ENCODE measurements at regions not wholly inside any gene's neighbourhood (a gene's known extent, or its start where the extent isn't known, plus 50 kb on each side); places are given as distances from the start of the nearest gene placed in this dataset.
"Not testable (repeated sequence)": the region's sequence is repeated elsewhere in the genome, so short reads cannot be mapped to it uniquely, and the experiment has no call there.

DNA sequence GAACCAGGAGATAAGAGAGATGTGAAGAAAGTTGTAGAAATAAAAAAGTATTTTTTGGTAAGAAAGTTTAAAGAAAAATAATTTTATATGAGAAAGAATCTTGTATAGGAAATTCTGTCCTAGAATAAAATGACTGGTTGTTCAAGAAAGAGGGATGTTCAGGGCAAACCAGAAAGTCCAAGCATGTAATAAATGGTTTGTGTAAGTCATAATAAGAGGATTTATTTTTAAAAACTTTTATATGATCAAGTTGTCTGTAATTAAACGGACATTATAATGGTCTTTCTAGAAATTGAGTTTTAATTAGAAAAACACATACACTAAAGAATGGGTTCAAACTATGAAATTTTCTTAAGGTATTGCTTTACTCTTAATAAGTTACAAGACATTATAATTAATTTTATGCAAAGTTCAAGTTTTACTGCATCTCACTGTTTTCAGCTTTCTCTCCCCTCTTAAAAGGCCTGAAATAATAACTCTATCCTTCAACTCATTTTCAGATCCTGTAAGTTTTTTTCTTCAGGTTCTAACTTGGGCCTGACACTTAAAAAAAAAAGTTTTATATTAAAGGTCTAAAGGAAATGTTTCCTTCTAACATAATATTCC is 56.1 kb upstream of the ZNF300 start:
- peak; percentile 45 for FAIRE-seq

DNA sequence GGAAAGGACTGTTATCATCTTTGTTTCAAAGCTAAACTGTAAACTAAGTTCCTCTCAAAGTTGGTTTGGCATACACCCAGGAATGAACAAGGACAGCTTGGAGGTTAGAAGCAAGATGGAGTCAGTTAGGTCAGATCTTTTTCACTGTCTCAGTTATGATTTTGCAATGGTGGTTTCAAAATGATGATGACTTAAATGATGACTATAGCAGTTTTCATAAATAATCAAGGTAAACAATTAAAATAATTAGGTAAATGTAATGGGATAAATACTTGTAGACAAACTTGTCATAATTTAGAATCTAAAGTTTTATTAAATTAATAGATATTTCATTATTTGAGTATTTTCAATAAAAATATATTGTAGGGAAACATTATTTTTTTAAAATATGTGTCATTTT is 55.5 kb upstream of the ZNF300 start:
- not testable (repeated sequence) for FAIRE-seq

All from colon (tissue), 2 donors.